KMS-11 (cell line): ENCODE measurements at regions not wholly inside any gene's neighbourhood (a gene's known extent, or its start where the extent isn't known, plus 50 kb on each side); places are given as distances from the start of the nearest gene placed in this dataset.

Experiments used
- H2AFZ ChIP-seq: fragments of 200-600 bp; sonication (generic); 2 replicates; pipeline ENCODE4 v1.6.1; 2016; ENCODE audit warnings: antibody characterized with exemption, mixed run types, low read depth
- H3K27ac ChIP-seq: fragments of 200-600 bp; sonication (generic); 2 replicates; pipeline ENCODE4 v1.6.1; 2016; ENCODE audit warnings: mild to moderate bottlenecking, mixed run types
- H3K27me3 ChIP-seq: fragments of 200-600 bp; sonication (generic); 2 replicates; pipeline ENCODE4 v1.6.1; 2017; ENCODE audit warnings: mild to moderate bottlenecking, low read depth, mixed run types, moderate library complexity; ENCODE audit not compliant: insufficient read depth
- H3K36me3 ChIP-seq: fragments of 200-600 bp; sonication (generic); 2 replicates; pipeline ENCODE4 v1.6.1; 2017; ENCODE audit warnings: mild to moderate bottlenecking, mixed run types; ENCODE audit not compliant: insufficient read depth
- H3K4me1 ChIP-seq: fragments of 200-600 bp; sonication (generic); 2 replicates; pipeline ENCODE4 v1.6.1; 2016; ENCODE audit warnings: mild to moderate bottlenecking, low read depth, mixed run types; ENCODE audit not compliant: poor library complexity, severe bottlenecking
- H3K4me2 ChIP-seq: fragments of 200-600 bp; sonication (generic); 2 replicates; pipeline ENCODE4 v1.7.0; 2016; ENCODE audit warnings: mild to moderate bottlenecking, mixed run types
- H3K4me3 ChIP-seq: fragments of 200-600 bp; sonication (generic); IDR thresholded peaks from 2 replicates; pipeline ENCODE4 v1.6.1; 2017; ENCODE audit warnings: low read depth, low read length, mixed read lengths; ENCODE audit not compliant: insufficient read depth
- H3K79me2 ChIP-seq: fragments of 200-600 bp; sonication (generic); 2 replicates; pipeline ENCODE4 v1.6.1; 2016; ENCODE audit warnings: low read depth, mixed run types; ENCODE audit not compliant: insufficient read depth
- H3K9ac ChIP-seq: fragments of 200-600 bp; sonication (generic); 2 replicates; pipeline ENCODE4 v1.6.1; 2016; ENCODE audit warnings: mild to moderate bottlenecking, mixed run types
- H4K20me1 ChIP-seq: fragments of 200-600 bp; sonication (generic); 2 replicates; pipeline ENCODE4 v1.6.1; 2016; ENCODE audit warnings: mild to moderate bottlenecking, mixed run types; ENCODE audit not compliant: insufficient read depth
- TF ChIP-seq, protein P1 (sequence below): fragments of 200-600 bp; sonication (generic); conservative IDR thresholded peaks from 2 replicates; pipeline ENCODE4 v1.6.1; 2017; ENCODE audit warnings: low read depth, mild to moderate bottlenecking, antibody characterized with exemption, low read length, moderate library complexity, mixed read lengths

DNA sequence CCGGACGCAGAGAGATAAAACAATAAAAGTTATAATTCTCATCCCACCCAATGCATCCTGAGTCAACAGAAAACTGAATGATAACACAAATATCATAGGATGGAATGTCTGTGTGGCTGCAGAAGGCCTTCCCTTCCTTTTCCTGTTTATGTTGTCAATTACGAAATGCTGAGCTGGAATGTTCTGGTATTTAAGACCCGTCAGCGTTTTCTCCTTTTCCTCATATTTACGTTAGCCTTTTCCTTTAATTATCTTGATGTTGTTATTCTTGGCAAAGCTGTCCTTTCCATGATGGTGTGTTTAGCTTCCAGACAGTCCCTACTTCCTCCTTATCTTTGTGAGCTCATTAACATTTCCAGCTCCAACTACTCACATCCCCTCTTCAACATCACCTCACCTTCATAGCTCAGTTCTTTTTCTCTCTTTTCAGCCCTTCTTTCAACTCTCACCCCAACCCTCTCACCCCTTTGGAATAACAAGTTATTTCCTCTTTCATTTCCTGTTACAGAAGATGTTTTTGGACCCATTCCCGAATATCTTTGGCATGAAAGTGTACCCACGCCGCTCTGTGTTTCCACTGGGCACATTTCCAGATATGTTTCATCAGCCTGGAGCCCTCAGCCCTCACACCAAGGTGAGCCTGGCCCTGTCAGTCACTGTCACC lies 221.6 kb downstream of the NR2F1-AS1 start:
- TF ChIP-seq, protein P1, sequence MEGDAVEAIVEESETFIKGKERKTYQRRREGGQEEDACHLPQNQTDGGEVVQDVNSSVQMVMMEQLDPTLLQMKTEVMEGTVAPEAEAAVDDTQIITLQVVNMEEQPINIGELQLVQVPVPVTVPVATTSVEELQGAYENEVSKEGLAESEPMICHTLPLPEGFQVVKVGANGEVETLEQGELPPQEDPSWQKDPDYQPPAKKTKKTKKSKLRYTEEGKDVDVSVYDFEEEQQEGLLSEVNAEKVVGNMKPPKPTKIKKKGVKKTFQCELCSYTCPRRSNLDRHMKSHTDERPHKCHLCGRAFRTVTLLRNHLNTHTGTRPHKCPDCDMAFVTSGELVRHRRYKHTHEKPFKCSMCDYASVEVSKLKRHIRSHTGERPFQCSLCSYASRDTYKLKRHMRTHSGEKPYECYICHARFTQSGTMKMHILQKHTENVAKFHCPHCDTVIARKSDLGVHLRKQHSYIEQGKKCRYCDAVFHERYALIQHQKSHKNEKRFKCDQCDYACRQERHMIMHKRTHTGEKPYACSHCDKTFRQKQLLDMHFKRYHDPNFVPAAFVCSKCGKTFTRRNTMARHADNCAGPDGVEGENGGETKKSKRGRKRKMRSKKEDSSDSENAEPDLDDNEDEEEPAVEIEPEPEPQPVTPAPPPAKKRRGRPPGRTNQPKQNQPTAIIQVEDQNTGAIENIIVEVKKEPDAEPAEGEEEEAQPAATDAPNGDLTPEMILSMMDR, result no peak
- peaks cover 11% of the 10 kb centered on the region for H3K4me1 ChIP-seq
- no peak overlapping the region for H3K4me2 ChIP-seq
- no peaks in the 10 kb centered on the region for H3K27me3 ChIP-seq
- no peaks in the 10 kb centered on the region for H3K79me2 ChIP-seq
- no peaks in the 10 kb centered on the region for H3K36me3 ChIP-seq
- H2AFZ ChIP-seq, result no peak overlapping the region
- H4K20me1 ChIP-seq, result no peaks in the 10 kb centered on the region
- H3K4me3 ChIP-seq, result no peak overlapping the region
- no peak overlapping the region for H3K9ac ChIP-seq
- H3K27ac ChIP-seq, result no peak overlapping the region

DNA sequence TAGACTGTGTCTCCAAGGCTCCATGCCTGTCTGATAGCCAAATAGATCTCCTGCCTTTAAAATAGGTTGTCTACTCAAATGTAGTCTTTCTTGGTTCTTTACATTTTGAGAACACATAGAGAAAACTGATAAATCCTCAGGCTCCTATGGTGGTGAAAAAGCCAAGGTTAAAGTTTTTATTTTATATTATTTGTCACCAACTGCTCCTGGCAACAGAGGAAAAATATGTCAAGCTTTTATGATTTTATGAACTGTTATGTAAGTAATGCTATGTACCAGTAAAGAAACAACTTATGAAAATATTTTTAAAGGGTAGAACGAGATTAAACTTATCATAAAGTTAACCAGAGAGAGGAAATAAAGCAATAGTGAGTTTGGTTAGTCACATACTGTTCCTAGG lies 222.8 kb downstream of the NR2F1-AS1 start:
- no peak overlapping the region for H3K4me3 ChIP-seq
- H3K27ac ChIP-seq, result no peak overlapping the region
- H3K4me2 ChIP-seq, result no peak overlapping the region
- H2AFZ ChIP-seq, result no peak overlapping the region; the same call in 1 of the 2 replicates
- H3K79me2 ChIP-seq, result no peaks in the 10 kb centered on the region
- no peak overlapping the region for H3K9ac ChIP-seq
- no peaks in the 10 kb centered on the region for H3K27me3 ChIP-seq
- H4K20me1 ChIP-seq, result no peaks in the 10 kb centered on the region
- no peaks in the 10 kb centered on the region for H3K36me3 ChIP-seq
- H3K4me1 ChIP-seq, result peaks cover 8% of the 10 kb centered on the region
- TF ChIP-seq, protein P1, result no peak

DNA sequence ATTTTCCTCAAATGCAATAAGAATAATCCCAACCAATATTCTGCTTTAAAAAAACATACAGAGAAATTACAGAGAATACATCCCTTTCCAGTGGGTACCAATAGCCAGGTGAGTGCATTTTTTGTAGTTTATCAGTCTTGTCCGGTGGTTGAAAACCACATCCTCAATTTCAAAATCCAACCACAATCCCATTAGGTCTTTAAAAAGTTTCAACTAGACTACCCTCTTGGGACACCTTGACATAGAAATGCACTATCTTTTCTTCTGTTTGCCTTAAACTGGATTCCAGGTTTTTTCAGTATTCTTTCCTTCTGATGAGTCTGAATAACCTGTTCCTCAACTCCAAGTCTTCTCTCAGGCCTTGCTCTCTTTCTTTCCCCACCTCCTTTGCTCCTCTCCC lies 223.3 kb downstream of the NR2F1-AS1 start:
- no peak overlapping the region for H3K4me3 ChIP-seq
- H3K4me2 ChIP-seq, result no peak overlapping the region
- no peak overlapping the region; the same call in 1 of the 2 replicates for H2AFZ ChIP-seq
- H3K27ac ChIP-seq, result no peak overlapping the region
- H3K27me3 ChIP-seq, result no peaks in the 10 kb centered on the region
- no peaks in the 10 kb centered on the region for H3K79me2 ChIP-seq
- H3K36me3 ChIP-seq, result no peaks in the 10 kb centered on the region
- peaks cover 8% of the 10 kb centered on the region for H3K4me1 ChIP-seq
- TF ChIP-seq, protein P1, result no peak
- H3K9ac ChIP-seq, result no peak overlapping the region
- H4K20me1 ChIP-seq, result no peaks in the 10 kb centered on the region

DNA sequence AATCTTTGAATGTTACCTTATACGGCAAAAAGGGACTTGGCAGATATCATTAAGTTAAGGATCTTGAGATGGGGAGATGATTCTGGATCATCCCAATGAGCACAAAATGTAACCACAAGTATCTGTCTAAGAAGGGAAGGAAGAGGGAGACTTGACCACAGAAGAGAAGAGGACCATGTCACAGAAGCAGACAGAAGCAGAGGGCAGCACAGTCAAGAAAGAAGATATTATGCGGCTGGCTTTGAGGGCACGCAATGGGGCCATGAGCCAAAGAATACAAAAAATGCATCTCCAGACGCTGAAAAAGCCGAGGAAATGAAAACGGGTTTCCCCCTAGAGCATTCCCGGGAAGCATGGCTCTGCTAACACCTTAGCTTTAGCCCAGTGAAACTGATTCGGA lies 225.3 kb downstream of the NR2F1-AS1 start:
- no peak overlapping the region for H3K4me3 ChIP-seq
- H3K27ac ChIP-seq, result no peak overlapping the region
- H3K9ac ChIP-seq, result no peak overlapping the region
- no peaks in the 10 kb centered on the region for H3K27me3 ChIP-seq
- no peak overlapping the region for H2AFZ ChIP-seq
- TF ChIP-seq, protein P1, result no peak
- H3K36me3 ChIP-seq, result no peaks in the 10 kb centered on the region
- H3K79me2 ChIP-seq, result no peaks in the 10 kb centered on the region
- H3K4me1 ChIP-seq, result peaks cover 8% of the 10 kb centered on the region
- H4K20me1 ChIP-seq, result no peaks in the 10 kb centered on the region
- H3K4me2 ChIP-seq, result no peak overlapping the region
